GM21381 (cell line): ENCODE measurements at regions not wholly inside any gene's neighbourhood (a gene's known extent, or its start where the extent isn't known, plus 50 kb on each side); places are given as distances from the start of the nearest gene placed in this dataset.

ENCODE experiments used
- ATAC-seq: cut with Tn5 transposase; IDR thresholded peaks from one replicate; pipeline ENCODE4 v1.9.1; 2021; ENCODE audit warnings: mild to moderate bottlenecking, moderate library complexity; ENCODE audit not compliant: unreplicated experiment

DNA sequence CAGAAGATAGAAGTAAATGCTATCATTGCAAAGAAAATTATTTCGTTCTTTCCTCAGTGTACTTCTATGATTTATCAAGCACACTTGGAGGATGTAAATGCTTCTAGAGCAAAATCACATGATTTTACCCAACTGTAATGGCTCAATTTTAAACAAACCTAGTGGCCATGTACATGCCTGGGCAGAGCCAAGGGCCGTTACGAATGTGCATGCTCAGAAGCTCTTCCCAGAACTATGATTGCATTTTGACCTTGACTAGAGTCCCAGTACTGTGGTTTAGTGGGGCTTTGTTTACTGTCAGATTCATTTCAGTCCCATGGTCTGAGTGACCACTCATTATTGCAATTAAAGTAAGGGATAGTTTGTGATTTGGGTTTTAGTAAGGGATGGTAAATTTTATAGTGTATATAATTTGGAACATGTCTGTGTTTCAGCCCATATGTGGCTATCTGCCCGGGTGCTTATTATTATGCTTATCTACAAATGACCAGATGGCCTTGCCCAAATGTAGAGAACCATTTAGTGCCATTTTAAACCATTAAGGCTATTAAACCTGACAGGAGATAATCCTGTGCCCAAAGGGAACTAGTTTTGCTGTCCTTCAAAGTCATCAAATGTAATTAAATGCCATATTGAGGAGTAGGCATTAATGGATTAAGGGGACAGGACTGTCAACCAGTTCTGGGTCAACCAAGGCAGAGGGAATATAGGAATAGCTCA, 239.1 kb downstream of the ICOS start:
- no peak for ATAC-seq

GRCh38 chr2:204176306-204176705, 239.7 kb downstream of the ICOS start:
- no peak for ATAC-seq

DNA sequence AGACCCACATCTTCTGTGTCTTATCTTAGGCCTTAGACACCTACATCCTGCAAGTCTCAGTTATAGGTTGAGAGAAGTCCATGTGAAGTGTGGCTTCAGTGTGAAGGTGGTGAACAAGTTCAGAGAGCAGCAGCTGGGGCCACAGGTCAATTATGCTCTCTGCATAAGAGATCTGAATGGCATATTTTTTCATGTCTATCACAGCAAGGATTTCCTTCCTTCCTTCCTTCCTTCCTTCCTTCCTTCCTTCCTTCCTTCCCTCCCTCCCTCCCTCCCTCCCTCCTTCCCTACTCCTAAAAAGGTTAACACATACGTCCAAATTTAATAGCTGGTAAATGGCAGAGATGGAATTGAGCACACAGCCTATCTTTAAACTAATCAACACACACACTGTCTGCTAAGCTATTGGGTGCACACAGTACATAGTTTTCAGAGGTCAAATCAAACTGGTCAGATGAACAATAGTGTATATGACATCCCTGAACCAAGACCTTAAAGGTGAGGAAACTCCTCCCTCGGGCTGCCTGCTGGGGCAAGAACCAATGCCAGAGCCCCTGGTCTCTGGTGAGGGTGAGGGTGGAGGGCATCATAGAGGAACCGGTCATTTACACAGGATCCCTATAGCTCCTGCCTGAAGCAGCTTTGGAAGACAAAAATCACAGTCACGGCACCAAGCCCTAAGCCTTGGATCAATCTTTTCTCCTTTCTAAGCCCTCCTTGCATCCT, 240.9 kb downstream of the ICOS start:
- peak; percentile 19 for ATAC-seq

GRCh38 chr2:204177977-204178522, 241.5 kb downstream of the ICOS start:
- peak; percentile 65 for ATAC-seq

GRCh38 chr2:204180649-204181048, 244.1 kb downstream of the ICOS start:
- ATAC-seq = no peak

- no peak for ATAC-seq
Measured at GRCh38 chr2:204183608-204184007, 247.0 kb downstream of the ICOS start.

- ATAC-seq = no peak
Measured at GRCh38 chr2:204184226-204184625, 247.7 kb downstream of the ICOS start.

- no peak for ATAC-seq
Measured at GRCh38 chr2:204187229-204188083, 250.9 kb downstream of the ICOS start.

GRCh38 chr2:204191574-204191973, 255.0 kb downstream of the ICOS start:
- ATAC-seq = no peak

DNA sequence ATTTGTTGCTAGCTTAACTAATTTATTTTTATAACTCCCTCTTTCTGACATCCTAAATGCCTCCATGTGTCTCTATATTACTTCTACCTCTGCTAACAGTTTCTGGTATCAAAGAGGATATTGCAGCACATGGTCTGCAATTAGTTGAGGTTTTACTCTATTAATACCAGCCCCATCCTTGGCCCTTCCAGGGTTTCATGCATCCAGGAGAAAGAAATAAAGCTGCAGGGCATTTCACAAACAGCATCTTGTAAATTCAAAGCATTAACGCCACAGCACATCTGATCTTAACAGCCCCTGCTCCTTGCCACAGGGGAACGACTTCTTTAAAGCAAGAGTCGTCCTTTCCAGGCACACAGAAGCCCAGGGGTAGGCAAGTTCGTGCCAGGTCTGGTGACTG, 258.9 kb downstream of the ICOS start:
- no peak for ATAC-seq

DNA sequence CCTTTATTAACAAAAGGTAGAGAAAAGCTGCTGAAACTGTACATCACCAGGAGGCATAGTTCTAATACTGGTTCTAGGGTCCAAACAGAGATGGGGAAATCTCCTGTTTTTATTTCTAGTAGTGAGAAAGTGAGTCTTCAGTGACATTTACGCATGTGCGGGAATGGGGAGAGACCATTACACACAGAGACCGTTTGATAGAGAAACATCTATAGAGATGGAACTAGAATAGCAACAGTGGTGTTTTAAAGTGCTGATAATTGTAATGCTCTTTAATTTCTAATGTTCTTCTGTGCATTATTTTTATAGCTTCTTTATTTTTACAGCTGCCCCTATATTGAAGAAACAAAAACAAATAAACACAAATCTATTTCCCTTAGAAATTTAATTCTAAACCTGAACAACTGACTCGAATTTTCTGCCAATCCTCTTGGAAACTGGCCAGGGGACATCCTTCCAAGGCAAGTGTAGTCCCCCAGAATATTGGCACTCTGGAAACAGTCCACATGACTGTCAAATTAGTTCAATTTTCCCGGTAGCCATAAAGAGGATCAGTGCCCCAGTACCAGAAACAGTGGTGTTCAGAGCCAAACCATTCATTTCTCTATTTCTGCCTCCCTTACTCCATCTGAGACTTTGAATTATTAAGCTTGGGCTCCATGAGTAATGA, 260.9 kb downstream of the ICOS start:
- ATAC-seq = no peak

- ATAC-seq = no peak
Measured at GRCh38 chr2:204199357-204199756, 262.8 kb downstream of the ICOS start.

DNA sequence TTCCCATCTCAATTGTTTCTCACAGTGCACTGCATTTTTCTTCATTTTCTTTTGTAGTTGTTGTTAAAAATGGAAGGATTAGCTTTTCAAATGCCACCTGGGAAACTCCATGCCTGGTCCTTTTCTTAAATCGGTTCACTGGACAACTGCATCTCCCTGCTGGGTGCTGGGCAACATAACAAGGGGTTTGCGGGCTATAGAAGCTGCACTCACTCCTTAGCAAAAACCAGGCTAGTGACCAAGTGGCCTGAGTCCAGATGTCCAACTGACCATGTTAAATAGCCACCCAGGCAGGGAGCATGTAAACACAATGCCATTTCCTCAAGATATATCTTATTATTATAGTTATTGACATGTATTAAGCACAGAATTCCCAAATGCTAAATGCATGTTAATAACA, 264.9 kb downstream of the ICOS start:
- ATAC-seq = no peak

DNA sequence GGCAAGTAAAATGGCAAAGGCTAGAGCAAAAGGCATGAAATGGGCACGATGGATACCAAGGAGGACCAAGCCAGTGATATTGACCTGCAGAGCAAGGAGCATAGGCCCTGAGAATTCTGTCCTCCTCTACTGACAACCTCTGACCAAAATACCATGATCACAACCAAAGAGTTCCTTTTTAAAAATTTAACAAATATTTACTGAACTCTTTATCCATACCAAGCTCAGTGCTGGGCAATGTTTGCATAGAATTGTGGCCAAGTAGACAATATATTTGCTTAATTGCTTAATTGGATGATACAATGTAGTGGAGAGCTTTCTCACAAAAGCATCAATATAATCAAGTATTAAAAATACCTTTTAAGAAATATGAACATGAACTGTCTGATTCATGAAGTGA, 265.7 kb downstream of the ICOS start:
- no peak for ATAC-seq

DNA sequence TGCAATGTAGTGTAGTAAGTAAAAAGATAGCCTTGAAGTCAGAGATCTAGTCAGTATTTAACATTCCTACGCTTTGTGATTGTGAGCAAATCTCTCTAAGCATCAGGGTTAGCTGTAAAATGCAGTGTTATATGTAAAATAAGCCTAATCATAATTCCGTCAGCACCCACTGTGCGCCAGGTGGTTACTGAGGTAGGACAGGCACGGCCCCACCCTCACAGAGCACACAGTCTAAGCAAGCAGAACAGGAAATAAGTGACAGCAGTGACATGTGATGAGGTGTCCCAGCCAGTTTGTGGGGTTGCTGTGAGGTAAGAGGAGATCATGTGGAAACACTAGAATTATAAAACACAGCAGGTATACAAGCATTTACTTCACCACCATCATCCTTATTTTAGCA, 267.1 kb downstream of the ICOS start:
- ATAC-seq = no peak

DNA sequence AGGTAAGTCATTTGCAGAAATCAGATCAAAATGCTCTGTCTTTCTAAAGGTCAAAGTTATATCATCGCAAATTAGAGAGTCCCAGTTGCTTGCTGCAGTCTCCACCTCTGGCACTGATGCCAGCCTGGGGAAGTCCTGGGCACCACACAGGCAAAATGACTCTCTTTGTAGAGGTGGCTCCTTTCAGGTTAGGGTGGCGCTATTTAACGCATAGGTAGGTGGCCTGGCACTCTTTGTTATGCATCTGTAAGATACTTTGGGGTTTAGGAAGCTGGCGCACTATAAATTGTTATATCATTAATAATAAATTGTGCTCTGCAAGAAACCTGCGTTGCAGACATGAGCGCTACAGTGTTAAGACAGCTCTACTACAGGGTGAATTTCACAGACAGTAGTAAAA, 268.5 kb downstream of the ICOS start:
- no peak for ATAC-seq

- no peak for ATAC-seq
Measured at GRCh38 chr2:204205538-204205937, 269.0 kb downstream of the ICOS start.

DNA sequence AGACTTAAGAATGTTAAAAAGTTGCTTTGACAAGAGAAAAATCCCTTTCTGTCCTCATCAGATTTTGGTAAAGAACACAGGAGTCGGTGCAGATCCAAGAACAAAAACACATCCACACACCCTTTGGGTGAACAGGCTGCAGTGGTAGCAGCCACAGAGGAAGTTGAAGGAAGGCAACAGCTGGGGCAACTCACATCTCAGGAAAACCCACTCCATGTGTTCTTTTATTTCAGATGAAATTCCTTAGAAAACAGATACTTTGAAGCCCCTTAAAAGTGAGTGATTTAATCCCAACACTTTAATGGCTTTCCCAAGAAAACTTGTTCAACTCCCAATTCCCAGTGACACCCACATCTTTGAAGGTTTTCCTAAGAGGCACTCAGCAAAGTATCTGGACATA, 271.3 kb downstream of the ICOS start:
- no peak for ATAC-seq

- no peak for ATAC-seq
Measured at GRCh38 chr2:204213588-204213987, 277.0 kb downstream of the ICOS start.

- no peak for ATAC-seq
Measured at GRCh38 chr2:204218040-204218439, 281.5 kb downstream of the ICOS start.

DNA sequence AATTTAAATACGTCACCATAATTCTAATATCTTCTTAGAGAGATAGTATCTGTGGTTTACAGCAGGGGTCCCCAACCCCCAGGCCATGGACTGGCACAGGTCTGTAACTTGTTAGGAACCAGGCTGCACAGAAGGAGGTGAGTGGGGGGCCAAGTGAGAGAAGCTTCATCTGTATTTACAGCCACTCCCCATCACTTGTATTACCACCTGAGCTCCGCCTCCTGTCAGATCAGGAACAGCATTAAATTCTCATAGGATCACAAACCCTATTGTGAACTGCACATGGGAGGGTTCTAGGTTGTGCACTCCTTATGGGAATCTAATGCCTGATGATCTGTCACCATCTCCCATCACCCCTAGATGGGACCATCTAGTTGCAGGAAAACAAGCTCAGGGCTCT, 282.6 kb downstream of the ICOS start:
- no peak for ATAC-seq
